ENCODE measurements at regions not wholly inside any gene's neighbourhood (a gene's known extent, or its start where the extent isn't known, plus 50 kb on each side); places are given as distances from the start of the nearest gene placed in this dataset.

GRCh38 chr2:16152071-16152927, 211.9 kb downstream of the MYCN start:
- DNase-seq (ENCODE audit: low spot score): no peak

GRCh38 chr2:16151651-16152050, 211.3 kb downstream of the MYCN start:
- DNase-seq (ENCODE audit: low spot score): no peak

- no peak for DNase-seq (ENCODE audit: low spot score)
These were observed 210.9 kb downstream of the MYCN start for GRCh38 chr2:16151281-16151570.

GRCh38 chr2:16150456-16151280, 210.3 kb downstream of the MYCN start:
- DNase-seq (ENCODE audit: low spot score): no peak

GRCh38 chr2:16149349-16150243, 209.2 kb downstream of the MYCN start:
- no peak for DNase-seq (ENCODE audit: low spot score)

GRCh38 chr2:16148632-16149348, 208.4 kb downstream of the MYCN start:
- no peak for DNase-seq (ENCODE audit: low spot score)

GRCh38 chr2:16142383-16143361, 202.3 kb downstream of the MYCN start:
- no peak for DNase-seq (ENCODE audit: low spot score)

GRCh38 chr2:16141641-16141921, 201.2 kb downstream of the MYCN start:
- DNase-seq (ENCODE audit: low spot score): no peak

GRCh38 chr2:16140771-16141640, 200.7 kb downstream of the MYCN start:
- DNase-seq (ENCODE audit: low spot score): no peak

GRCh38 chr2:16139663-16140615, 199.6 kb downstream of the MYCN start:
- DNase-seq (ENCODE audit: low spot score): no peak

- no peak for DNase-seq (ENCODE audit: low spot score)
These were observed 198.7 kb downstream of the MYCN start for GRCh38 chr2:16138811-16139662.

- DNase-seq (ENCODE audit: low spot score): no peak
These were observed 196.9 kb downstream of the MYCN start for GRCh38 chr2:16137080-16137755.

GRCh38 chr2:16136461-16137035, 196.2 kb downstream of the MYCN start:
- no peak for DNase-seq (ENCODE audit: low spot score)

- DNase-seq (ENCODE audit: low spot score): no peak
These were observed 195.6 kb downstream of the MYCN start for GRCh38 chr2:16135913-16136310.

- DNase-seq (ENCODE audit: low spot score): no peak
These were observed 195.0 kb downstream of the MYCN start for GRCh38 chr2:16135196-16135912.
